Endothelial cell of umbilical vein (primary cell): ENCODE measurements at regions not wholly inside any gene's neighbourhood (a gene's known extent, or its start where the extent isn't known, plus 50 kb on each side); places are given as distances from the start of the nearest gene placed in this dataset.

Experiments
- BruUV-seq: library from RNA; stranded (reverse); fragments of 400-500 nt; replicated peaks from 2 replicates; lab custom pipeline; 2021; lab: Mats Ljungman, UMichigan
- CTCF ChIA-PET: fragments of 300-600, 350-600 bp; sonication (Branson Sonifier 250); formaldehyde crosslinking; loops from one replicate; lab custom pipeline; 2021; ENCODE audit warnings: antibody characterized with exemption, inconsistent platforms; lab: Charles Lee
- POLR2A ChIA-PET: fragments of 300-600, 350-600 bp; sonication (Branson Sonifier 250); formaldehyde crosslinking; loops from one replicate; lab custom pipeline; 2021; ENCODE audit warnings: antibody characterized with exemption, inconsistent platforms; lab: Charles Lee
- DNase-seq: peaks from one replicate; pipeline ENCODE4 v3.0.0-alpha.2; 2011; ENCODE audit warnings: low read depth, low spot score
- FAIRE-seq: peaks from 2 replicates; lab custom pipeline; 2011; peaks lifted over from hg19 to GRCh38; lab: Jason Lieb, UNC
- H2AFZ ChIP-seq: 2 replicates; pipeline ENCODE4 v1.6.0; 2012; ENCODE audit warnings: low read depth, low read length, control low read depth, inconsistent platforms
- H3K27ac ChIP-seq: 2 replicates; pipeline ENCODE4 v1.5.1; 2011; ENCODE audit warnings: low read depth, mild to moderate bottlenecking, control low read depth, low read length, moderate library complexity; ENCODE audit not compliant: insufficient read depth
- H3K27me3 ChIP-seq, 2 experiments: 2 replicates each; pipeline versions ENCODE4 v1.6.0 to v1.6.1; 2011; ENCODE audit warnings: low read length in 2 of 2, mixed read lengths in 1 of 2; ENCODE audit not compliant: control insufficient read depth in 2 of 2, insufficient read depth in 2 of 2
- H3K36me3 ChIP-seq, 2 experiments: 2 replicates in 1 of 2; 3 replicates in 1 of 2; pipeline ENCODE4 v1.5.1; 2011; ENCODE audit warnings: low read length in 2 of 2, mild to moderate bottlenecking in 1 of 2, moderate library complexity in 1 of 2; ENCODE audit not compliant: control insufficient read depth in 2 of 2, insufficient read depth in 2 of 2; ENCODE audit errors: extremely low read depth in 1 of 2
- H3K4me1 ChIP-seq: 3 replicates; pipeline ENCODE4 v1.5.1; 2011; ENCODE audit warnings: mild to moderate bottlenecking, low read length; ENCODE audit not compliant: control insufficient read depth, insufficient read depth; ENCODE audit errors: extremely low read depth
- H3K4me2 ChIP-seq: 2 replicates; pipeline ENCODE4 v1.6.1; 2011; ENCODE audit warnings: low read length, control low read depth, mixed read lengths; ENCODE audit not compliant: insufficient read depth
- H3K4me3 ChIP-seq, 3 experiments: fragments of 200-600 bp in 1 of 3; sonication (generic), shearing (Covaris generic) in 1 of 3; replicated peaks in 1 of 3; 2 replicates each; pipeline ENCODE4 v1.5.1; 2011 to 2016; ENCODE audit warnings: control low read depth in 3 of 3, low read length in 3 of 3, mild to moderate bottlenecking in 2 of 3, inconsistent platforms in 1 of 3, low read depth in 1 of 3, moderate library complexity in 1 of 3; ENCODE audit not compliant: insufficient read depth in 1 of 3
- H3K79me2 ChIP-seq: 2 replicates; pipeline ENCODE4 v1.6.0; 2012; ENCODE audit warnings: low read length, inconsistent platforms; ENCODE audit not compliant: control insufficient read depth, insufficient read depth
- H3K9ac ChIP-seq: replicated peaks from 2 replicates; pipeline ENCODE3; 2011; ENCODE audit warnings: low read length, control low read depth; ENCODE audit not compliant: insufficient read depth; ENCODE audit errors: extremely low read depth
- H3K9me1 ChIP-seq: replicated peaks from 3 replicates; pipeline ENCODE4 v1.6.0; 2011; ENCODE audit warnings: mild to moderate bottlenecking, low read length; ENCODE audit not compliant: control insufficient read depth, insufficient read depth; ENCODE audit errors: extremely low read depth
- H3K9me3 ChIP-seq: replicated peaks from 2 replicates; pipeline ENCODE4 v1.5.1; 2012; ENCODE audit warnings: low read length, inconsistent platforms; ENCODE audit not compliant: control insufficient read depth, insufficient read depth
- H4K20me1 ChIP-seq: replicated peaks from 2 replicates; pipeline ENCODE3; 2011; ENCODE audit warnings: mild to moderate bottlenecking, low read length; ENCODE audit not compliant: control insufficient read depth, insufficient read depth; ENCODE audit errors: extremely low read depth
- EZH2 ChIP-seq: IDR thresholded peaks from 2 replicates; pipeline ENCODE4 v1.6.1; 2012; ENCODE audit warnings: borderline replicate concordance, low read depth, mild to moderate bottlenecking, moderate library complexity, low read length, inconsistent platforms; ENCODE audit not compliant: severe bottlenecking
- FOS ChIP-seq: IDR thresholded peaks from 2 replicates; pipeline ENCODE4 v1.6.1; 2011; ENCODE audit warnings: mild to moderate bottlenecking, low read length, moderate library complexity, borderline replicate concordance; ENCODE audit not compliant: insufficient read depth
- GATA2 ChIP-seq: IDR thresholded peaks from 2 replicates; pipeline ENCODE4 v1.7.0; 2011; ENCODE audit warnings: low read depth, mild to moderate bottlenecking, moderate library complexity, mixed read lengths, low read length; ENCODE audit not compliant: insufficient read length, insufficient read depth
- JUN ChIP-seq: IDR thresholded peaks from 2 replicates; pipeline ENCODE4 v1.6.1; 2011; ENCODE audit warnings: borderline replicate concordance, low read depth; ENCODE audit not compliant: insufficient read length, insufficient read depth
- MYC ChIP-seq: IDR thresholded peaks from one replicate; pipeline ENCODE4 v1.6.1; 2011; ENCODE audit warnings: mild to moderate bottlenecking, low read depth, low read length
- POLR2A ChIP-seq: IDR thresholded peaks from 2 replicates; pipeline ENCODE4 v1.6.1; 2012; ENCODE audit warnings: low read depth, mild to moderate bottlenecking, control low read depth, low read length
- POLR2AphosphoS5 ChIP-seq: IDR thresholded peaks from 2 replicates; pipeline ENCODE4 v1.6.1; 2012; ENCODE audit warnings: low read depth, mild to moderate bottlenecking, control low read depth, low read length, moderate library complexity; ENCODE audit not compliant: insufficient read depth
- dilution Hi-C: fragments of 300-500 bp; cut with MboI; formaldehyde crosslinking; loops from one replicate; pipeline ENCODE4 v1.15.0; 2019; ENCODE audit warnings: low sequenced_read_pairs; ENCODE audit not compliant: extremely low pct_ligation_motif_present
- intact Hi-C: fragments of 100-400 bp; cut with micrococcal nuclease; formaldehyde crosslinking; loops from one replicate; pipeline ENCODE4 v1.10.0; 2022
- TF ChIP-seq, protein P1 (sequence below): IDR thresholded peaks from 2 replicates; pipeline ENCODE4 v1.6.1; 2011; ENCODE audit not compliant: insufficient read depth, insufficient read length
- TF ChIP-seq, protein P2 (sequence below), 2 donors: IDR thresholded peaks; 1 replicate in 1 of 2; 2 replicates in 1 of 2; pipeline ENCODE4 v1.5.1; 2011; ENCODE audit warnings: low read length in 2 of 2, mild to moderate bottlenecking in 2 of 2, moderate library complexity in 2 of 2, control low read depth in 1 of 2, inconsistent platforms in 1 of 2, low read depth in 1 of 2; ENCODE audit not compliant: insufficient read depth in 1 of 2; ENCODE audit errors: extremely low read depth in 1 of 2

- no peak for DNase-seq
- no peaks in the 10 kb centered on the region for H3K4me1 ChIP-seq
- dilution Hi-C loops (no loop called here), intact Hi-C loops (no loop called here)
- H2AFZ ChIP-seq, result no peak overlapping the region
- no peak for FAIRE-seq
- H3K27ac ChIP-seq, result no peak overlapping the region
- no peaks in the 10 kb centered on the region for H4K20me1 ChIP-seq
- H3K36me3 ChIP-seq, result no peaks in the 10 kb centered on the region
- ChIA-PET POLR2A (no interaction called here), CTCF (interaction anchor here (1.1 kb wide), 1 partner anchor 31 kb away, joined by 3 read pairs; no protein-coding TSS in a partner anchor)
- no peak overlapping the region for H3K9ac ChIP-seq
- H3K79me2 ChIP-seq, result no peaks in the 10 kb centered on the region
- H3K4me3 ChIP-seq, result no peak overlapping the region
- H3K27me3 ChIP-seq, result peaks cover 0 to 3% of the 10 kb centered on the region in 2 experiments
- no peak for TF ChIP-seq EZH2
- TF ChIP-seq GATA2, result no peak
- TF ChIP-seq JUN, result no peak
- TF ChIP-seq FOS, result no peak
- no peak for TF ChIP-seq POLR2AphosphoS5
- TF ChIP-seq, protein P1, sequence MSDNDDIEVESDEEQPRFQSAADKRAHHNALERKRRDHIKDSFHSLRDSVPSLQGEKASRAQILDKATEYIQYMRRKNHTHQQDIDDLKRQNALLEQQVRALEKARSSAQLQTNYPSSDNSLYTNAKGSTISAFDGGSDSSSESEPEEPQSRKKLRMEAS, result no peak
- TF ChIP-seq, protein P2, sequence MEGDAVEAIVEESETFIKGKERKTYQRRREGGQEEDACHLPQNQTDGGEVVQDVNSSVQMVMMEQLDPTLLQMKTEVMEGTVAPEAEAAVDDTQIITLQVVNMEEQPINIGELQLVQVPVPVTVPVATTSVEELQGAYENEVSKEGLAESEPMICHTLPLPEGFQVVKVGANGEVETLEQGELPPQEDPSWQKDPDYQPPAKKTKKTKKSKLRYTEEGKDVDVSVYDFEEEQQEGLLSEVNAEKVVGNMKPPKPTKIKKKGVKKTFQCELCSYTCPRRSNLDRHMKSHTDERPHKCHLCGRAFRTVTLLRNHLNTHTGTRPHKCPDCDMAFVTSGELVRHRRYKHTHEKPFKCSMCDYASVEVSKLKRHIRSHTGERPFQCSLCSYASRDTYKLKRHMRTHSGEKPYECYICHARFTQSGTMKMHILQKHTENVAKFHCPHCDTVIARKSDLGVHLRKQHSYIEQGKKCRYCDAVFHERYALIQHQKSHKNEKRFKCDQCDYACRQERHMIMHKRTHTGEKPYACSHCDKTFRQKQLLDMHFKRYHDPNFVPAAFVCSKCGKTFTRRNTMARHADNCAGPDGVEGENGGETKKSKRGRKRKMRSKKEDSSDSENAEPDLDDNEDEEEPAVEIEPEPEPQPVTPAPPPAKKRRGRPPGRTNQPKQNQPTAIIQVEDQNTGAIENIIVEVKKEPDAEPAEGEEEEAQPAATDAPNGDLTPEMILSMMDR (IDR thresholded peaks at IDR 0.05; ENCODE audit: extremely low read depth in 1 of 2, insufficient read depth in 1 of 2, low read depth in 1 of 2, low read length in 2 of 2), result no peak
- TF ChIP-seq MYC, result no peak
- TF ChIP-seq POLR2A, result no peak
- no peak overlapping the region for H3K4me2 ChIP-seq
- no TSS peak for BruUV-seq
- no peaks in the 10 kb centered on the region for H3K9me3 ChIP-seq
- no peaks in the 10 kb centered on the region for H3K9me1 ChIP-seq
Measured at GRCh38 chr20:41678799-41679198, 60.6 kb upstream of the CHD6 start.
